Karpas-422 (cell line): ENCODE measurements at regions not wholly inside any gene's neighbourhood (a gene's known extent, or its start where the extent isn't known, plus 50 kb on each side); places are given as distances from the start of the nearest gene placed in this dataset.
A peak's percentile ranks its signal among the peaks of the same experiment; 100 is the strongest.

Source experiments
- DNase-seq: peaks from one replicate; pipeline ENCODE4 v3.0.0-alpha.2; 2015
- H2AFZ ChIP-seq: fragments of 200-600 bp; sonication (generic); 2 replicates; pipeline ENCODE4 v1.6.1; 2014; ENCODE audit warnings: antibody characterized with exemption, low read length, mixed read lengths
- H3K27ac ChIP-seq: fragments of 200-600 bp; sonication (generic); 2 replicates; pipeline ENCODE4 v1.5.1; 2014; ENCODE audit warnings: mild to moderate bottlenecking, low read length, moderate library complexity
- H3K27me3 ChIP-seq: fragments of 200-600 bp; sonication (generic); 2 replicates; pipeline ENCODE4 v1.6.1; 2014; ENCODE audit warnings: low read length, mixed read lengths
- H3K36me3 ChIP-seq: fragments of 200-600 bp; sonication (generic); 2 replicates; pipeline ENCODE4 v1.6.1; 2014; ENCODE audit warnings: low read length, mixed read lengths; ENCODE audit not compliant: insufficient read depth
- H3K4me1 ChIP-seq: fragments of 200-600 bp; sonication (generic); 2 replicates; pipeline ENCODE4 v1.6.1; 2014; ENCODE audit warnings: mild to moderate bottlenecking, low read length, mixed read lengths
- H3K4me2 ChIP-seq: fragments of 200-600 bp; sonication (generic); 2 replicates; pipeline ENCODE4 v1.6.1; 2014; ENCODE audit warnings: low read length, low read depth, mild to moderate bottlenecking; ENCODE audit not compliant: poor library complexity, severe bottlenecking
- H3K4me3 ChIP-seq: fragments of 200-600 bp; sonication (generic); 2 replicates; pipeline ENCODE4 v1.5.1; 2014; ENCODE audit warnings: mild to moderate bottlenecking, antibody characterized with exemption, low read length, mixed read lengths
- H3K79me2 ChIP-seq: fragments of 200-600 bp; sonication (generic); 2 replicates; pipeline ENCODE4 v1.6.1; 2014; ENCODE audit warnings: mild to moderate bottlenecking, low read length, mixed read lengths
- H3K9ac ChIP-seq: fragments of 200-600 bp; sonication (generic); 2 replicates; pipeline ENCODE4 v1.6.0; 2014; ENCODE audit warnings: low read length
- H3K9me2 ChIP-seq: fragments of 200-600 bp; sonication (generic), shearing (Covaris generic); replicated peaks from 2 replicates; pipeline ENCODE4 v1.6.0; 2014; ENCODE audit warnings: mild to moderate bottlenecking, low read length, moderate library complexity; ENCODE audit not compliant: insufficient read depth
- H3K9me3 ChIP-seq: fragments of 300-700, 200-600 bp; sonication (generic); 2 replicates; pipeline ENCODE4 v1.6.1; 2014; ENCODE audit warnings: low read length, mixed read lengths
- H4K20me1 ChIP-seq: fragments of 200-600 bp; sonication (generic); 2 replicates; pipeline ENCODE4 v1.6.1; 2014; ENCODE audit warnings: mild to moderate bottlenecking, antibody characterized with exemption, low read length, low read depth; ENCODE audit not compliant: insufficient read depth

DNA sequence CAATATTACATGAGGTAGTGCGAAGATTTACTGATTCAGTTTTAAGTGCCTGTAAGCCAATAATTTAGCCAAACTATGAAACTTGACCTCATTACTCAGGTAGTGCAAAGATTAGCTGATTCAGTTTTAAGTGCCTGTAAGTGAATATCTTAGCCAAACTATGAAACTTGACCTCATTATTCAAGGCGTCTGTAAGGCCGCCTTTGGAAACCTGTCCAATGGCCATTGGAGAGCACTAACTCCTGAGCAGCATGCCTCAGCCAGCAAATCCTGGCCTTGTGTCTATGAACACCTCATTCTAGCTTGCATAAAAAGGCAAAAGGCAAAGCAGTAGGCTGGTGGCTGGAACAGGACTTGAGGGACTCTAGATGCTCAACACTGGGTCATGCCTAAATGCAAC, 127.0 kb upstream of the GPR12 start:
- Histone ChIP-seq H3K9me2 (no peaks in the 10 kb centered on the region), H3K79me2 (no peaks in the 10 kb centered on the region), H4K20me1 (no peaks in the 10 kb centered on the region), H2AFZ (no peak overlapping the region), H3K27ac (no peak overlapping the region), H3K9ac (no peak overlapping the region), H3K27me3 (no peaks in the 10 kb centered on the region), H3K4me2 (no peak overlapping the region), H3K36me3 (no peaks in the 10 kb centered on the region), H3K9me3 (no peaks in the 10 kb centered on the region), H3K4me3 (no peak overlapping the region), H3K4me1 (no peaks in the 10 kb centered on the region)
- no peak for DNase-seq

DNA sequence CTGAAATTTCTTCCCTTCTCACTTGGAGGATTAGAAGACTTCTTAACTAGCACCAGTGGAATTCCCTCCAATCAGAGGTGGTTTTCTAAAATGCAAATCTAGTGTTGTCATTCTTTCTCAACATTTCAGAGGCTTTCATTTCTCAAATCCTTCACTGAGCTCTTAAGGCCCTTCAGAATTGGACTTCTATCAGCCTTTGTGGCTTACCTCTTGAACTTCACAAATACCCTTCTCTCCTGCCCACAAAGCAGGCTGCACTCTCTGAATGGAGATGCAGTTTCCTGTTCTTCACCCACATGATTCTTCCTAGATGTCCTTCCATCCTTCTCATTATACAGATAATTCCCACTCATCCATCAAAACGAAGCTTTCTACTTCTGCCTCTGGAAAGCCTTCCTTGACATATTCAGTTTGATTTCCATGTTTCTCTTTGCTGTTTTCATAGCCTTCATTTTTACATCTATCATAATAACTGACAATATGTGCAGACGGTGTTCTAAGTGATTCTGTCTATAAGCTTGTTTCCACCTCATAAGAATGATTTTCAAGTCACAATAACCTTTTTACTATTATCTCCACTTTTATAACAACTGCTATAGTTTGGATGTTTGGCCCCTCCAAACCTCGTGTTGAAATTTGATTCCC, 123.1 kb upstream of the GPR12 start:
- Histone ChIP-seq H2AFZ (no peak overlapping the region), H3K27me3 (no peaks in the 10 kb centered on the region), H3K79me2 (no peaks in the 10 kb centered on the region), H3K9me2 (no peaks in the 10 kb centered on the region), H3K4me3 (no peak overlapping the region), H3K4me1 (no peaks in the 10 kb centered on the region), H3K4me2 (no peak overlapping the region), H3K9ac (no peak overlapping the region), H3K9me3 (no peaks in the 10 kb centered on the region), H4K20me1 (no peaks in the 10 kb centered on the region), H3K36me3 (no peaks in the 10 kb centered on the region), H3K27ac (no peak overlapping the region)
- DNase-seq, result no peak

DNA sequence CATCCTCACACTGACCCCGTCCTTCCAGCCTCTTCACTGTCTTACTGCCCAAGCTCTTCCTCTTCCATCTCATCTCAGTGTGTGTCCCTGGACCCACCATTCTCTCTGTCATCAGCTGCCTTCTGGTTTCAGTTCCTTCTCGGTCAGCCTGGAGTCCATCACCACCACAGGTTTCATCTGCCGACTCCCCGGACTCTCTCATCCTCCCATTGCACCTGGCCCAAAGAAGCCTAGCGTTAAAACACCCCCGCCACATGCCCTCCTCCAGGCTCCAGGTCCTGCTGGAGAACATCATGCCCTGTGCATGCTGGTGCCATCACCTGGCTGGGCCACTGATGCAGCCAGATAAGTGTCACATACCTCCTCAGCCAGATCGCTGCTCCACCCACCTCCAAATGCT, 122.1 kb upstream of the GPR12 start:
- Histone ChIP-seq H3K4me2 (no peak overlapping the region), H3K27ac (no peak overlapping the region), H3K9me2 (no peaks in the 10 kb centered on the region), H3K79me2 (no peaks in the 10 kb centered on the region), H3K4me1 (no peaks in the 10 kb centered on the region), H3K4me3 (no peak overlapping the region), H3K27me3 (no peaks in the 10 kb centered on the region), H3K9ac (no peak overlapping the region), H2AFZ (no peak overlapping the region), H3K36me3 (no peaks in the 10 kb centered on the region), H4K20me1 (no peaks in the 10 kb centered on the region), H3K9me3 (no peaks in the 10 kb centered on the region)
- no peak for DNase-seq

DNA sequence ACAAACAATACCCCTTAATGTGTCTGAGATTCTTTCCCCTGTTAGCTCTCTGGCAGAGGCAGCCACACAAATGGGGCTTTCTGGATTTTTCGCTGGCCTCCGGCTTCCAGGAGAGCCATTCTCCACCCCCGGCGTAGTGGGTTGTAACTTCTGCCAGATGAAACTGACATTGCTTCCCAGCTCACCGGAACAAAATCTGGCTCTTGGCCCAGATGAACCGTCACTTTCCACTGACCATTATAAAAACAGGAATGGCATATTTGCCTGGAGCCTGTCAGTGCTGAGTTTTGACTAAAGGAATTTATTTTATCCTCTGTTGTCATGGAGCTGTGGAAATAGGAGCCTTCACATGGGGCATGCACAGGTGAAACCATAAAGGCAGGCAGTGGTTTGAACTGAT, 120.6 kb upstream of the GPR12 start:
- Histone ChIP-seq H3K9me3 (no peaks in the 10 kb centered on the region), H3K27ac (no peak overlapping the region), H3K4me1 (no peaks in the 10 kb centered on the region), H3K4me3 (no peak overlapping the region), H3K79me2 (no peaks in the 10 kb centered on the region), H3K9ac (no peak overlapping the region), H3K9me2 (no peaks in the 10 kb centered on the region), H2AFZ (no peak overlapping the region), H4K20me1 (no peaks in the 10 kb centered on the region), H3K27me3 (no peaks in the 10 kb centered on the region), H3K4me2 (no peak overlapping the region), H3K36me3 (no peaks in the 10 kb centered on the region)
- DNase-seq, result no peak

DNA sequence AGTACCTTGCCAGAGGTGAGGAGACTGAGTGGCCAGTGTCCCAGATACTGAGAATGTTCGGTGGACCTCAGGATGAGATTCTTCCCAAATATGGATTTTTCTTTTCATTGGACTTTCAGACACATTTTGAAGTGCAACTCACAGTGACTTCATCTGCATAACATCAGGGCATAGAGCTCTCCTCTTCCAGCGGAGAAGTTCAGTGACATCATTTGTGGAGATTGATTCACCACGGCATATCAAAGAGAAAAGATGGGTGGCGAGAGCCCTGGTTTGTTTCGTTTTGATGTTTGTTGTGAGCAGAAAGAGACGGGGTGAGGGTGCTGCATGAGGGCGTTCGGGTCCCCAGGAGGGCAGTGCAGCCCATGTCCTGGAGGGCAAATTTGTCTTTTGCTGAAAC, 120.1 kb upstream of the GPR12 start:
- H3K4me2 ChIP-seq, result no peak overlapping the region

DNA sequence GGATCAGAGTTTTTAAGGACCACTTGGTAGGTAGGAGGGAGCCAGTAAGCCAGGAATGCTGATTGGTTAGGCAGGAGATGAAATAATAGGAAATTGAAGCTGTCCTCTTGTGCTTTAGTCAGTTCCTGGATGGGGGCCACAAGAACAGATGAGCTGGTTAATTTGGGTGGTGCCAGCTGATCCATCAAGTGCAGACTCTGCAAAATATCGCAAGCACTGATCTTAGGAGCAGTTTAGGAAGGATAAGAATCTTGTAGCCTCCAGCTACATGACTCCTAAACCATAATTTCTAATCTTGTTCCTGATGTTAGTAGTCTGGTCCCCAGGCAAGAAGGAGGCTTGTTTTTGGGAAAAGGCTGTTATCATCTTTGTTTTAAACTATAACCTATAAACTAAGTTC, 117.9 kb upstream of the GPR12 start:
- no peak overlapping the region for H3K4me3 ChIP-seq
- H3K27ac ChIP-seq, result no peak overlapping the region
- H3K9ac ChIP-seq, result no peak overlapping the region
- no peaks in the 10 kb centered on the region for H3K79me2 ChIP-seq
- 0 out of 2 replicates have a peak, but pooled peaks cover 2% of the 10 kb centered on the region for H3K9me3 ChIP-seq
- H3K4me1 ChIP-seq, result no peaks in the 10 kb centered on the region
- H3K27me3 ChIP-seq, result no peaks in the 10 kb centered on the region
- no peak for DNase-seq
- H4K20me1 ChIP-seq, result no peaks in the 10 kb centered on the region
- H2AFZ ChIP-seq, result no peak overlapping the region
- no peaks in the 10 kb centered on the region for H3K9me2 ChIP-seq
- H3K36me3 ChIP-seq, result no peaks in the 10 kb centered on the region
- H3K4me2 ChIP-seq, result no peak overlapping the region

More for the DNA sequence above, 120.1 kb upstream of the GPR12 start:
- Histone ChIP-seq H3K4me3 (no peak overlapping the region), H3K36me3 (no peaks in the 10 kb centered on the region), H3K79me2 (no peaks in the 10 kb centered on the region), H3K4me1 (no peaks in the 10 kb centered on the region), H3K27me3 (no peaks in the 10 kb centered on the region), H4K20me1 (no peaks in the 10 kb centered on the region), H2AFZ (no peak overlapping the region), H3K9me3 (0 out of 2 replicates have a peak, but pooled peaks cover under 1% of the 10 kb centered on the region), H3K9me2 (no peaks in the 10 kb centered on the region), H3K9ac (no peak overlapping the region), H3K27ac (no peak overlapping the region)
- DNase-seq, result no peak

DNA sequence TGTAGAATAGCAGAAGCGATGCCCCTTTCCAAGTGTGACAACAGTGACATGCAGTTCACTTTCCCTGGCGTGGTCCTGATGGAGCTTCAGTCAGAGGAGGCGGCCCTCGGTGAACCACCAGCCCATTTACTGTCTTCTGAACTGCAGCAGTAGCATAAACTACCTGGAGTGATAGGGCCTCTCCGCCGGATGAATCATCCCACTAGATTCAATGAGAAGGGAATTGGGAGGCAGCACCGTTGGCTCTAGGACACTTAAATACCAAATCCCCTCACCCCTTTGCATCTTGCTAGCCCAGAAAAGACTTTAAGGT, 112.8 kb upstream of the GPR12 start:
- H4K20me1 ChIP-seq, result no peaks in the 10 kb centered on the region
- H3K9ac ChIP-seq, result no peak overlapping the region
- H3K79me2 ChIP-seq, result no peaks in the 10 kb centered on the region
- no peaks in the 10 kb centered on the region for H3K27me3 ChIP-seq
- H3K4me1 ChIP-seq, result no peaks in the 10 kb centered on the region
- H3K9me2 ChIP-seq, result no peaks in the 10 kb centered on the region
- H2AFZ ChIP-seq, result no peak overlapping the region
- no peak overlapping the region for H3K4me2 ChIP-seq
- H3K27ac ChIP-seq, result no peak overlapping the region
- no peak overlapping the region for H3K4me3 ChIP-seq
- no peak for DNase-seq
- no peaks in the 10 kb centered on the region for H3K36me3 ChIP-seq
- H3K9me3 ChIP-seq, result 0 out of 2 replicates have a peak, but pooled peaks cover 2% of the 10 kb centered on the region

DNA sequence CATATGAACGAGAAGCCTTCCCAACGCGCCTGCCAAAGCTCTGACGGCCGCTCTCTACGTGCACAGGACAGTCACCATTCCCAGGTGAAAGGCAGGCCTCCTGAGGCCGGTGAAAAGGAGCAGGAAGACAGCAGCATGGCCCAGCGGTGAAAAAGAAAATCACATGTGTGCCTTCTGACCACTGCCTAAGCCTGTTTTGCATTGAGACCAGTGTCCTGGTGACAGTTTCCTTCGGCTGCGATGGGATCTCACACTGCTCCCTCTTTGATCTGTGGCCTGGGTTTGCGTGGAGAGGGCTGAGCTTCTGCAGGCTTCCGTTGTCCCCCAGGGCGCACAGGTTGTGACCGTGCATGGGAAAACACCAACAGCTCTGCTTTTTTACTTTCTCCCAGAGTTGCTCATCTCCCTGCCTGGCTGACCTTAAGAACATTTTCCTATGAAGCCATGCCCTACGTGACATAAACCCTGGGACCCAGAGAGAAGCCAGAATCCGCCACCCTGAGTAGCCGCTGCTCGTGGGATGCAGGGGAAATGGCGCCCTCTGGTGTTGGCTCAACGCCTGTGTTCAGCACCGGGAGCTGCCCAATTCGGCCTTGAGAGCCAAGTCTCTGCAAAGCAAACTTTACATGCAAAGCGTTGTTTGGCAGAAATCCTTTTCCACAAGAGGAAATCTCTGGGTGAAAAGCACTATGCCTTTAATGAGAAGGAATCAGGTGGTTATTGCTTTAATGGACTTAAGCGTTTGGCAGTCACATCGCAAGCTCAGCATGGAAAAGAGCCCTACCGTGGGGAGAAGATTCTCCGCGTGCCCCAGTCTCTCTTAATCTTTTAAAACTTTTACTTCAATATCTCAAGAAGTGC, 112.2 kb upstream of the GPR12 start:
- DNase-seq, result peak; percentile 87
- Histone ChIP-seq H3K27ac (no peak overlapping the region), H3K36me3 (no peaks in the 10 kb centered on the region), H3K4me1 (no peaks in the 10 kb centered on the region), H3K4me3 (no peak overlapping the region), H3K27me3 (no peaks in the 10 kb centered on the region), H2AFZ (no peak overlapping the region), H3K4me2 (no peak overlapping the region), H3K79me2 (no peaks in the 10 kb centered on the region), H3K9ac (no peak overlapping the region), H3K9me3 (0 out of 2 replicates have a peak, but pooled peaks cover 2% of the 10 kb centered on the region), H3K9me2 (no peaks in the 10 kb centered on the region), H4K20me1 (no peaks in the 10 kb centered on the region)
